ENCODE measurements at regions not wholly inside any gene's neighbourhood (a gene's known extent, or its start where the extent isn't known, plus 50 kb on each side); places are given as distances from the start of the nearest gene placed in this dataset.

DNA sequence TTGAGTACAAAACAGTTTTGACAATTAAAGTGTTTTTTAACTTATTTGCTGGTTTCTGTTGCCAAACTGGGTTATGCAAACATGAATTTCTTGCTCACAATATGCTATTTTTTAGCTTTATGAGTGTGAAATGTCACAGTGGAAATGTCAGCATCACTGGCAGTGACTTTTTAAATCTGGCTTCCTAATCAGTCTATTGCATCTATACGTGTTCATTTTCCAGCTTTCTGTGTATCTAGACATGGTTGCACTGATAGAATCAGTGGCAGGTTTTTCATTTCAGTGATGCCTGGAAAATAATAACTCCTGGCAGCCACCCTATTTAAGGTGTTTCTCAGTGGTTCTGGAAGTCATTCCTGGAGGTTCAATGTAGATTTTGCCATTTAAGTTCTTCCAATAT is 146.7 kb downstream of the SLITRK6 start:
- TF ChIP-seq, protein P1, sequence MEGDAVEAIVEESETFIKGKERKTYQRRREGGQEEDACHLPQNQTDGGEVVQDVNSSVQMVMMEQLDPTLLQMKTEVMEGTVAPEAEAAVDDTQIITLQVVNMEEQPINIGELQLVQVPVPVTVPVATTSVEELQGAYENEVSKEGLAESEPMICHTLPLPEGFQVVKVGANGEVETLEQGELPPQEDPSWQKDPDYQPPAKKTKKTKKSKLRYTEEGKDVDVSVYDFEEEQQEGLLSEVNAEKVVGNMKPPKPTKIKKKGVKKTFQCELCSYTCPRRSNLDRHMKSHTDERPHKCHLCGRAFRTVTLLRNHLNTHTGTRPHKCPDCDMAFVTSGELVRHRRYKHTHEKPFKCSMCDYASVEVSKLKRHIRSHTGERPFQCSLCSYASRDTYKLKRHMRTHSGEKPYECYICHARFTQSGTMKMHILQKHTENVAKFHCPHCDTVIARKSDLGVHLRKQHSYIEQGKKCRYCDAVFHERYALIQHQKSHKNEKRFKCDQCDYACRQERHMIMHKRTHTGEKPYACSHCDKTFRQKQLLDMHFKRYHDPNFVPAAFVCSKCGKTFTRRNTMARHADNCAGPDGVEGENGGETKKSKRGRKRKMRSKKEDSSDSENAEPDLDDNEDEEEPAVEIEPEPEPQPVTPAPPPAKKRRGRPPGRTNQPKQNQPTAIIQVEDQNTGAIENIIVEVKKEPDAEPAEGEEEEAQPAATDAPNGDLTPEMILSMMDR (IDR thresholded peaks at IDR 0.05), result no peak
- intact Hi-C loops (cut with DNase I), result no loop called here
- ATAC-seq (no peak), DNase-seq (no peak)
- peaks cover 0 to 4% (median 0%) of the 10 kb centered on the region in 11 donors for H3K9me3 ChIP-seq
- H3K27me3 ChIP-seq, result no peaks in the 10 kb centered on the region
- H3K36me3 ChIP-seq, result no peaks in the 10 kb centered on the region
- no peaks in the 10 kb centered on the region for H3K4me1 ChIP-seq
- H3K4me3 ChIP-seq, result no peak overlapping the region
- WGBS, 2 donors, result 64 to 82% methylated on average over 1 of the region's 1 CpG
- no peak overlapping the region for H3K27ac ChIP-seq

DNA sequence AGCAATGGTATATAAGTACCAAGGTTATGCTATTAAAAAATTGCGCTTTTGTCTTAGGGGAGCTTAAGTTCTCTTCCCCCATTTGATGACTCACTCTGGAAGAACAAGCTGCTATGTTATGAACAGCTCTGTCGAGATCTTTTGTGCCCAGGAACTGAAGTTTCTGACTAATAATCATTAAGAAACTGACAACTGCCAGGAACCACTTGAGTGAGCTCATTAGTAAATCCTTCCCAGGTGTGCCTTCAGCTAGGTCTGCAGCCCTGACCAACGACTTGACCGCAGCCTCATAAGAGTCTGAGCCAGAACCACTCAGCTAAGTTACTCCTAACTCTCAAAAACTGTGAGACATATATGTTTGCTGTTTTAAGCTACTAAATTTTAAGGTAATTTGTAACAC is 147.8 kb downstream of the SLITRK6 start:
- no peak for ATAC-seq
- Histone ChIP-seq H3K36me3 (no peaks in the 10 kb centered on the region), H3K27me3 (no peaks in the 10 kb centered on the region), H3K27ac (no peak overlapping the region), H3K9me3 (peaks cover 0 to 4% (median 0%) of the 10 kb centered on the region in 11 donors), H3K4me1 (no peaks in the 10 kb centered on the region), H3K4me3 (no peak overlapping the region)
- TF ChIP-seq, protein P1 (IDR thresholded peaks at IDR 0.05), result no peak
- no peak for DNase-seq
- 83 to 86% methylated on average over 4 of the region's 4 CpGs for WGBS, 2 donors
- intact Hi-C loops (cut with DNase I), result no loop called here

DNA sequence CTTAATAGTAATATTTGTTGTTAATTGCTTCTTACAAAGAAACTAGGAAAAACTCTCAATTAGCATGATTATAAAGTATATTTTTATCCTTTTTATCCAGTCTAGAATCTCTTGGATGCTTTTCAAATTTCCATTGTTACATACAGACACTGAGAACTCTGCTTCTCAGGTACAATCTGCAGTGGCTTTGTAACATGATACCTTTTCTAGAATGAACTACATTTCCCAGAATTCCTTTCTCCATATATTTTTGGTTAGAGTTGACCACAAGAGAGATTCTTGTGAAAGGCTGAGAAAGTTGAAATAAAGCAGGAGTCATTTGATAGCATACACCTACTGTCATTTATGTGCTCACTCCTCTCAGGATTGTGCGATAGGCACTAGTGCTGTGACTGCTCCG is 148.6 kb downstream of the SLITRK6 start:
- TF ChIP-seq, protein P1 (IDR thresholded peaks at IDR 0.05), result no peak
- Histone ChIP-seq H3K9me3 (peaks cover 0 to 4% (median 0%) of the 10 kb centered on the region in 11 donors), H3K4me1 (no peaks in the 10 kb centered on the region), H3K27me3 (no peaks in the 10 kb centered on the region), H3K27ac (no peak overlapping the region), H3K4me3 (no peak overlapping the region), H3K36me3 (no peaks in the 10 kb centered on the region)
- intact Hi-C loops (cut with DNase I), result no loop called here
- no peak for DNase-seq
- no peak for ATAC-seq
- WGBS, 2 donors, result 94 to 95% methylated on average over 2 of the region's 2 CpGs

DNA sequence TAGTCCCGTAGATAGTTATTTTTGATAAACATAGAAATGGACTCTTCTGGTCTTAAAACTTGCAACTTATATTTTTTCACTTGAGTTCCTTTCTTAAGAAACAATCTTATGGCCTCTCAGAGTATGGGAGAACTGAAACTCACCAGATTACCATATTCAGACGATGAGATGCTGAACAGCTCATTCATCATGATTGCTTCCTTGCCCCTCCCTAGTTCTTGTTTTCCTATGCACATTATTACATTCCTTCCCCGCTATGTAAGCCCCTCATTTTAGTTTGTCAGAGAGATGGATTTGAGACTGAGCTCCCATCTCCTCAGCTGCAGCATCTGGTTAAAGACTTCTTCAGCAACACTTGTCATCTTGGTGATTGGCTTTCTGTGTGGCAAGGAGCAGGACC is 158.5 kb downstream of the SLITRK6 start:
- 79 to 87% methylated on average over 3 of the region's 3 CpGs for WGBS, 2 donors
- H3K27ac ChIP-seq, result no peak overlapping the region
- intact Hi-C loops (cut with DNase I), result no loop called here
- peaks cover 0 to 7% (median 0%) of the 10 kb centered on the region in 11 donors for H3K9me3 ChIP-seq
- ATAC-seq, result no peak
- H3K4me1 ChIP-seq, result no peaks in the 10 kb centered on the region
- no peak for DNase-seq
- TF ChIP-seq, protein P1 (IDR thresholded peaks at IDR 0.05), result no peak
- H3K27me3 ChIP-seq, result no peaks in the 10 kb centered on the region
- no peak overlapping the region for H3K4me3 ChIP-seq
- no peaks in the 10 kb centered on the region for H3K36me3 ChIP-seq
